Body of pancreas (tissue), 4 donors: ENCODE measurements at regions not wholly inside any gene's neighbourhood (a gene's known extent, or its start where the extent isn't known, plus 50 kb on each side); places are given as distances from the start of the nearest gene placed in this dataset.

Experiments
- CTCF ChIP-seq, 7 experiments: fragments of 450-650 bp in 4 of 7; fragments of 200-600 bp in 3 of 7; sonication (generic) in 3 of 7; IDR thresholded peaks; one replicate each; pipeline ENCODE4 v1.5.1; 2016 to 2019; ENCODE audit warnings: antibody characterized with exemption in 7 of 7
- POLR2A ChIP-seq, 3 donors: fragments of 450-650 bp; IDR thresholded peaks; one replicate each; pipeline ENCODE4 v1.6.1; 2016; ENCODE audit warnings: antibody characterized with exemption in 3 of 3, mild to moderate bottlenecking in 2 of 3

- no peak for TF ChIP-seq POLR2A (IDR thresholded peaks at IDR 0.05)
- TF ChIP-seq CTCF (IDR thresholded peaks at IDR 0.05), result no peak
Measured at GRCh38 chr15:25059698-25060471, 105.1 kb downstream of the SNRPN start.
